ENCODE measurements at regions not wholly inside any gene's neighbourhood (a gene's known extent, or its start where the extent isn't known, plus 50 kb on each side); places are given as distances from the start of the nearest gene placed in this dataset.

DNA sequence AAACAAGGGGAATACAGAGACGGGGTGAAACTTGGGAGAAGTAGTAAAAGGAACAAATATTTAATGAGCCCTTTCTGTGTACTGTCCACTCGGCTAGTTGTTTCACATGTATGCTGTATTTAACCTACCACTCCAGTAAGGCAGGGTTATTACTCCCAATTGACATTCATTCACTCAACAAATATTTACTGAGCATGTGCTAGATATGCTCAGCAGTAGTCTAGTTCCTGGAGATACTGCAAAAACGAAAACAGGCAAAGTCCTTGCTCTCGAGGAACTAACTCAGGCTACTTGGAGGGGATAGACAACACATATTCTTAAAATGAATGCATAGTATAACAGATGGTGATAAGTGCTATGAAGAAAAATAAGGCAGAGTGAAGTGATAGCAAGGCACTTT, 207.3 kb downstream of the SS18 start:
- Histone ChIP-seq H3K36me3 (replicated peaks in 1 of 2; ENCODE audit: control extremely low read depth in 1 of 2, control insufficient read depth in 1 of 2, extremely low read depth in 1 of 2, insufficient read depth in 2 of 2, low read length in 1 of 2) (no peaks in the 10 kb centered on the region), H3K4me3 (ENCODE audit: control extremely low read depth in 1 of 5, extremely low read depth in 1 of 5, insufficient read depth in 1 of 5, low read depth in 2 of 5, low read length in 4 of 5) (no peak overlapping the region), H3K27ac (ENCODE audit: low read length in 2 of 2) (no peak overlapping the region), H3K4me2 (replicated peaks; ENCODE audit: low read depth, low read length, poor library complexity, severe bottlenecking) (no peak overlapping the region), H3K9ac (ENCODE audit: low read length) (no peak overlapping the region), H3K4me1 (ENCODE audit: control insufficient read depth in 2 of 2, insufficient read depth in 2 of 2, low read length in 2 of 2) (no peaks in the 10 kb centered on the region), H3K9me3 (ENCODE audit: control extremely low read depth in 1 of 3, control insufficient read depth in 2 of 3, insufficient read depth in 1 of 3, low read length in 2 of 3) (peaks cover 0 to 12% (median 2%) of the 10 kb centered on the region in 3 donors), H4K20me1 (ENCODE audit: control insufficient read depth, insufficient read depth, low read length, poor library complexity, severe bottlenecking) (no peaks in the 10 kb centered on the region), H3K79me2 (ENCODE audit: control insufficient read depth, insufficient read depth, low read length) (no peaks in the 10 kb centered on the region), H3K27me3 (replicated peaks in 1 of 4; ENCODE audit: control extremely low read depth in 1 of 4, control insufficient read depth in 3 of 4, insufficient read depth in 4 of 4, low read length in 3 of 4) (peaks cover 0 to 5% (median 0%) of the 10 kb centered on the region in 4 experiments), H2AFZ (ENCODE audit: insufficient read depth, low read depth, low read length, poor library complexity, severe bottlenecking) (no peak overlapping the region)
- ChIA-PET CTCF (no interaction called here), POLR2A (no interaction called here)
- no peak overlapping the region for H3K4me3 Mint-ChIP-seq
- H3K27ac Mint-ChIP-seq, result no peak overlapping the region
- DNase-seq (no peak), ATAC-seq (ENCODE audit: low read depth) (no peak)
- 50% methylated on average over 1 of the region's 4 CpGs for WGBS (ENCODE audit: insufficient coverage)
- H3K27me3 Mint-ChIP-seq, result peaks cover 16% of the 10 kb centered on the region
- no peaks in the 10 kb centered on the region for H3K4me1 Mint-ChIP-seq
- intact Hi-C loops (cut with micrococcal nuclease), result no loop called here
- peaks cover 11% of the 10 kb centered on the region for H3K9me3 Mint-ChIP-seq (ENCODE audit: insufficient read depth)
- no peak for TF ChIP-seq EZH2 (IDR thresholded peaks at IDR 0.05; ENCODE audit: borderline replicate concordance, insufficient read depth, low read depth, low read length, poor library complexity, severe bottlenecking)
- TF ChIP-seq, protein P1, sequence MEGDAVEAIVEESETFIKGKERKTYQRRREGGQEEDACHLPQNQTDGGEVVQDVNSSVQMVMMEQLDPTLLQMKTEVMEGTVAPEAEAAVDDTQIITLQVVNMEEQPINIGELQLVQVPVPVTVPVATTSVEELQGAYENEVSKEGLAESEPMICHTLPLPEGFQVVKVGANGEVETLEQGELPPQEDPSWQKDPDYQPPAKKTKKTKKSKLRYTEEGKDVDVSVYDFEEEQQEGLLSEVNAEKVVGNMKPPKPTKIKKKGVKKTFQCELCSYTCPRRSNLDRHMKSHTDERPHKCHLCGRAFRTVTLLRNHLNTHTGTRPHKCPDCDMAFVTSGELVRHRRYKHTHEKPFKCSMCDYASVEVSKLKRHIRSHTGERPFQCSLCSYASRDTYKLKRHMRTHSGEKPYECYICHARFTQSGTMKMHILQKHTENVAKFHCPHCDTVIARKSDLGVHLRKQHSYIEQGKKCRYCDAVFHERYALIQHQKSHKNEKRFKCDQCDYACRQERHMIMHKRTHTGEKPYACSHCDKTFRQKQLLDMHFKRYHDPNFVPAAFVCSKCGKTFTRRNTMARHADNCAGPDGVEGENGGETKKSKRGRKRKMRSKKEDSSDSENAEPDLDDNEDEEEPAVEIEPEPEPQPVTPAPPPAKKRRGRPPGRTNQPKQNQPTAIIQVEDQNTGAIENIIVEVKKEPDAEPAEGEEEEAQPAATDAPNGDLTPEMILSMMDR (IDR thresholded peaks at IDR 0.05), result no peak

DNA sequence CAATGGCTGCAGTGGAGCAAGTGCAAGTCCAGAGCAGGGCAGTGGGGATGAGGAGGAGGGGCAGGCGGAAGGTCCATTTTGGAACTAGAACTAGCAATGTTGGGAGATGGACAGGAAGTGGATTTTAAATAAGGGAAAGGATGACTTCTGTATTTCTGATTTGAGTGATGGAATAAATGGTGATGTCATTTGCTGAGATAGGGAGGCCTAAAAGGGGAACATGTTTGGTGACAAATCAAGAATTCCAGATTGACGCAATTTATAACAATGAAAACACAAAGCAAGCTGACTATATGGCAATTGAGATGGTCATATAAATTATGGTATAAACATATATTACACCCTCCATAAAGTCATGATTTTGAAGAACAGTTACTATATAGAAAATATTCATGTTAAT, 209.3 kb downstream of the SS18 start:
- Mint-ChIP-seq H3K27me3 (peaks cover 20% of the 10 kb centered on the region), H3K4me3 (no peak overlapping the region), H3K27ac (no peak overlapping the region), H3K4me1 (no peaks in the 10 kb centered on the region), H3K9me3 (ENCODE audit: insufficient read depth) (peaks cover 2% of the 10 kb centered on the region)
- H3K9me3 ChIP-seq (ENCODE audit: control extremely low read depth in 1 of 3, control insufficient read depth in 2 of 3, insufficient read depth in 1 of 3, low read length in 2 of 3), result peaks cover 0 to 12% (median 0%) of the 10 kb centered on the region in 3 donors
- DNase-seq (no peak), ATAC-seq (ENCODE audit: low read depth) (no peak)
- no peak overlapping the region for H2AFZ ChIP-seq (ENCODE audit: insufficient read depth, low read depth, low read length, poor library complexity, severe bottlenecking)
- WGBS (ENCODE audit: insufficient coverage), result 100% methylated on average over 1 of the region's 2 CpGs
- CTCF ChIA-PET, result no interaction called here
- H3K27me3 ChIP-seq (replicated peaks in 1 of 4; ENCODE audit: control extremely low read depth in 1 of 4, control insufficient read depth in 3 of 4, insufficient read depth in 4 of 4, low read length in 3 of 4), result peaks cover 0 to 7% (median 2%) of the 10 kb centered on the region in 4 experiments
- POLR2A ChIA-PET, result no interaction called here
- TF ChIP-seq EZH2 (IDR thresholded peaks at IDR 0.05; ENCODE audit: borderline replicate concordance, insufficient read depth, low read depth, low read length, poor library complexity, severe bottlenecking), result no peak
- TF ChIP-seq, protein P1 (IDR thresholded peaks at IDR 0.05), result no peak
- no peaks in the 10 kb centered on the region for H3K36me3 ChIP-seq (replicated peaks in 1 of 2; ENCODE audit: control extremely low read depth in 1 of 2, control insufficient read depth in 1 of 2, extremely low read depth in 1 of 2, insufficient read depth in 2 of 2, low read length in 1 of 2)
- no peaks in the 10 kb centered on the region for H4K20me1 ChIP-seq (ENCODE audit: control insufficient read depth, insufficient read depth, low read length, poor library complexity, severe bottlenecking)
- H3K4me3 ChIP-seq (ENCODE audit: control extremely low read depth in 1 of 5, extremely low read depth in 1 of 5, insufficient read depth in 1 of 5, low read depth in 2 of 5, low read length in 4 of 5), result no peak overlapping the region
- intact Hi-C loops (cut with micrococcal nuclease), result no loop called here
- H3K79me2 ChIP-seq (ENCODE audit: control insufficient read depth, insufficient read depth, low read length), result no peaks in the 10 kb centered on the region
- no peaks in the 10 kb centered on the region for H3K4me1 ChIP-seq (ENCODE audit: control insufficient read depth in 2 of 2, insufficient read depth in 2 of 2, low read length in 2 of 2)
- no peak overlapping the region for H3K27ac ChIP-seq (ENCODE audit: low read length in 2 of 2)
- H3K4me2 ChIP-seq (replicated peaks; ENCODE audit: low read depth, low read length, poor library complexity, severe bottlenecking), result no peak overlapping the region
- H3K9ac ChIP-seq (ENCODE audit: low read length), result no peak overlapping the region

All from B cell (primary cell).